ENCODE measurements at regions not wholly inside any gene's neighbourhood (a gene's known extent, or its start where the extent isn't known, plus 50 kb on each side); places are given as distances from the start of the nearest gene placed in this dataset.
"Not testable (repeated sequence)": the region's sequence is repeated elsewhere in the genome, so short reads cannot be mapped to it uniquely, and the experiment has no call there.

DNA sequence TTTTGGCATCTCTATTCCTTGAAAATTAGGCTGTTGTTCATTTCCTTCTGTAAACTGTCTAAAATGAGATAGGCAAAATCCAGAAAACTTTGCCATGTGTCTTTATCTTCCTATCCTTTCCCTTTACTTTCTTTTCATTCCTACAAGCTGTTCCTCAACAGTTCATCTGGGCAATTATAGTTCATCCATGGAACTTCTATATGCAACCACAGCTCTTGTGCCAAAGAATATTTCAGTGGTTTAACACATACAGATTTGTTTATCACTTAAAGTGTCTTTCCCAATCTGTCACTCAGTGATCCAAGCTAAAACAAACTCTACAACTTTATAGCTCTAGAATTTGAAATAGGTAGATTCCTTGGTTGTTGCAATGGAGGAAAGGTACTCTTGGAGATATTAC is 230.3 kb upstream of the EPHA6 start (continued):
- TF ChIP-seq, protein P1, sequence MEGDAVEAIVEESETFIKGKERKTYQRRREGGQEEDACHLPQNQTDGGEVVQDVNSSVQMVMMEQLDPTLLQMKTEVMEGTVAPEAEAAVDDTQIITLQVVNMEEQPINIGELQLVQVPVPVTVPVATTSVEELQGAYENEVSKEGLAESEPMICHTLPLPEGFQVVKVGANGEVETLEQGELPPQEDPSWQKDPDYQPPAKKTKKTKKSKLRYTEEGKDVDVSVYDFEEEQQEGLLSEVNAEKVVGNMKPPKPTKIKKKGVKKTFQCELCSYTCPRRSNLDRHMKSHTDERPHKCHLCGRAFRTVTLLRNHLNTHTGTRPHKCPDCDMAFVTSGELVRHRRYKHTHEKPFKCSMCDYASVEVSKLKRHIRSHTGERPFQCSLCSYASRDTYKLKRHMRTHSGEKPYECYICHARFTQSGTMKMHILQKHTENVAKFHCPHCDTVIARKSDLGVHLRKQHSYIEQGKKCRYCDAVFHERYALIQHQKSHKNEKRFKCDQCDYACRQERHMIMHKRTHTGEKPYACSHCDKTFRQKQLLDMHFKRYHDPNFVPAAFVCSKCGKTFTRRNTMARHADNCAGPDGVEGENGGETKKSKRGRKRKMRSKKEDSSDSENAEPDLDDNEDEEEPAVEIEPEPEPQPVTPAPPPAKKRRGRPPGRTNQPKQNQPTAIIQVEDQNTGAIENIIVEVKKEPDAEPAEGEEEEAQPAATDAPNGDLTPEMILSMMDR (IDR thresholded peaks at IDR 0.05 in 2 of 3, conservative IDR thresholded peaks at IDR 0.05 in 1 of 3; ENCODE audit: insufficient read depth in 2 of 3, low read depth in 1 of 3, low read length in 3 of 3): no peak
- TF ChIP-seq DPF2 (IDR thresholded peaks at IDR 0.05): no peak

DNA sequence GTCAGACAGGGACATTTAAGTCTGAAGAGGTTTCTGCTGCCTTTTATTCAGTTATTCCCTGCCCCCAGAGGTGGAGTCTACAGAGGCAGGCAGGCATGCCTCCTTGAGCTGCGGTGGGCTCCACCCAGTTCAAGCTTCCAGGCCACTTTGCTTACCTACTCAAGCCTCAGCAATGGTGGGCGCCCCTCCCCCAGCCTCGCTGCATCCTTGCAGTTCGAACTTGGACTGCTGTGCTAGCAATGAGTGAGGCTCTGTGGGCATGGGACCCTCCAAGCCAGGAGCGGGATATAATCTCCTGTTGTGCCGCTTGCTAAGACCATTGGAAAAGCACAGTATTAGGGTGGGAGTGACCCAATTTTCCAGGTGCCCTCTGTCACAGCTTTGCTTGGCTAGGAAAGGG is 207.5 kb upstream of the EPHA6 start:
- WGBS (ENCODE audit: insufficient coverage, low coverage, missing lambda C conversion rate): 0% methylated on average over 5 of the region's 6 CpGs
- H3K27me3 ChIP-seq (ENCODE audit: control insufficient read depth in 2 of 2, insufficient read depth in 2 of 2, low read length in 2 of 2); DNase-seq (ENCODE audit: extremely low read depth in 1 of 4, low spot score in 3 of 4); FAIRE-seq; H3K36me3 ChIP-seq (ENCODE audit: control insufficient read depth, insufficient read depth, low read length); BruUV-seq (replicated peaks); ATAC-seq; H3K4me2 ChIP-seq (ENCODE audit: insufficient read depth, low read length); H2AFZ ChIP-seq (ENCODE audit: low read depth, low read length); CTCF ChIA-PET (ENCODE audit: low intra/inter-chr PET ratio); H3K79me2 ChIP-seq (ENCODE audit: control insufficient read depth, insufficient read depth, low read length); H3K9me3 ChIP-seq (replicated peaks; ENCODE audit: control insufficient read depth, insufficient read depth, low read depth, low read length); in situ Hi-C loops (cut with MboI); intact Hi-C loops (cut with micrococcal nuclease); H4K20me1 ChIP-seq (replicated peaks; ENCODE audit: control insufficient read depth, insufficient read depth, low read length); H3K9ac ChIP-seq (ENCODE audit: insufficient read depth in 1 of 2, low read depth in 2 of 2, low read length in 2 of 2); H3K9me1 ChIP-seq (ENCODE audit: control insufficient read depth, insufficient read depth, low read length); H3K4me1 ChIP-seq (replicated peaks in 1 of 2; ENCODE audit: control insufficient read depth in 2 of 2, insufficient read depth in 2 of 2, low read length in 2 of 2); H3K27ac ChIP-seq (ENCODE audit: extremely low read depth, low read depth, low read length); H3K4me3 ChIP-seq: not testable (repeated sequence)
- POLR2A ChIA-PET: interaction anchor here (0.6 kb wide), 1 partner anchor 1216 kb away, joined by 3 read pairs; no protein-coding TSS in a partner anchor

DNA sequence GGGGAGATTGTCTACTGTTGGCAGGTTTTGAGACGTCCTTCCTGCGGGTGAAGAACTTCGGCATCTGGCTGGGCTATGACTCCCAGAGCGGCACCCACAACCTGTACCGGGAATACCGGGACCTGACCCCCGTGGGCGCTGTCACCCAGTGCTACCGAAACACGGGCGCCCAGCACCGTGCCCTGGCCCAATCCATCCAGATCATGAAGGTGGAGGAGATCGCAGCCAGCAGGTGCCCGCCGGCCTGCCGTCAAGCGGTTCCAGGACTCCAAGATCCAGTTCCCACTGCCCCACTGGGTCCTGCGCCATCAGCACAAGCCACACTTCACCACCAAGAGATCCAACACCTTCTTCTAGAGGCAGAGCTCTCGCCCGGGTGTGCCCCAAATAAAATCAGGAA is 194.9 kb upstream of the EPHA6 start:
- no peaks in the 10 kb centered on the region for H3K9me1 ChIP-seq (ENCODE audit: control insufficient read depth, insufficient read depth, low read length)
- FAIRE-seq: no peak
- CTCF ChIA-PET (ENCODE audit: low intra/inter-chr PET ratio): no interaction called here
- POLR2A ChIA-PET: no interaction called here
- no peaks in the 10 kb centered on the region for H3K9me3 ChIP-seq (replicated peaks; ENCODE audit: control insufficient read depth, insufficient read depth, low read depth, low read length)
- H3K79me2 ChIP-seq (ENCODE audit: control insufficient read depth, insufficient read depth, low read length): no peaks in the 10 kb centered on the region
- no peaks in the 10 kb centered on the region for H3K27me3 ChIP-seq (ENCODE audit: control insufficient read depth in 2 of 2, insufficient read depth in 2 of 2, low read length in 2 of 2)
- in situ Hi-C loops (cut with MboI): no loop called here
- DNase-seq (ENCODE audit: extremely low read depth in 1 of 4, low spot score in 3 of 4): peak in 1 of 4 experiments; percentile 0
- H3K4me1 ChIP-seq (replicated peaks in 1 of 2; ENCODE audit: control insufficient read depth in 2 of 2, insufficient read depth in 2 of 2, low read length in 2 of 2): no peaks in the 10 kb centered on the region
- 6% methylated on average over 16 of the region's 20 CpGs for WGBS (ENCODE audit: insufficient coverage, low coverage, missing lambda C conversion rate)
- no peak for ATAC-seq
- H3K36me3 ChIP-seq (ENCODE audit: control insufficient read depth, insufficient read depth, low read length): no peaks in the 10 kb centered on the region
- H3K27ac ChIP-seq (ENCODE audit: extremely low read depth, low read depth, low read length): no peak overlapping the region
- H3K9ac ChIP-seq (ENCODE audit: insufficient read depth in 1 of 2, low read depth in 2 of 2, low read length in 2 of 2): no peak overlapping the region
- BruUV-seq (replicated peaks): no TSS peak
- no peak overlapping the region for H2AFZ ChIP-seq (ENCODE audit: low read depth, low read length)
- intact Hi-C loops (cut with micrococcal nuclease): no loop called here
- no peaks in the 10 kb centered on the region for H4K20me1 ChIP-seq (replicated peaks; ENCODE audit: control insufficient read depth, insufficient read depth, low read length)
- H3K4me3 ChIP-seq: no peak overlapping the region
- H3K4me2 ChIP-seq (ENCODE audit: insufficient read depth, low read length): no peak overlapping the region

All from K562 (cell line).